GM23248 (cell line): ENCODE measurements at regions not wholly inside any gene's neighbourhood (a gene's known extent, or its start where the extent isn't known, plus 50 kb on each side); places are given as distances from the start of the nearest gene placed in this dataset.
A peak's percentile ranks its signal among the peaks of the same experiment; 100 is the strongest.

Experiments
- DNase-seq: peaks from one replicate; pipeline ENCODE4 v3.0.0-alpha.2; 2015
- H2AFZ ChIP-seq: fragments of 200-600 bp; sonication (generic); 2 replicates; pipeline ENCODE4 v1.6.1; 2016; ENCODE audit warnings: antibody characterized with exemption
- H3F3A ChIP-seq: fragments of 200-600 bp; sonication (generic); 2 replicates; pipeline ENCODE4 v1.6.1; 2016; ENCODE audit warnings: mild to moderate bottlenecking, antibody characterized with exemption, mixed run types; ENCODE audit not compliant: insufficient read depth
- H3K27ac ChIP-seq: fragments of 200-600 bp; sonication (generic); 2 replicates; pipeline ENCODE4 v1.5.1; 2016; ENCODE audit warnings: mild to moderate bottlenecking
- H3K27me3 ChIP-seq: fragments of 200-600 bp; sonication (generic); replicated peaks from 2 replicates; pipeline ENCODE4 v1.6.1; 2016; ENCODE audit warnings: mild to moderate bottlenecking; ENCODE audit not compliant: insufficient read depth
- H3K36me3 ChIP-seq: fragments of 200-600 bp; sonication (generic); 2 replicates; pipeline ENCODE4 v1.6.1; 2016; ENCODE audit warnings: low read depth, mild to moderate bottlenecking
- H3K4me1 ChIP-seq: fragments of 200-600 bp; sonication (generic); 2 replicates; pipeline ENCODE4 v1.6.1; 2016; ENCODE audit warnings: mild to moderate bottlenecking; ENCODE audit not compliant: insufficient read depth
- H3K4me2 ChIP-seq: fragments of 200-600 bp; sonication (generic); one replicate; pipeline ENCODE4 v1.6.1; 2016; ENCODE audit warnings: mild to moderate bottlenecking; ENCODE audit not compliant: unreplicated experiment
- H3K4me3 ChIP-seq: fragments of 200-600 bp; sonication (generic); 2 replicates; pipeline ENCODE4 v1.5.1; 2016; ENCODE audit warnings: mild to moderate bottlenecking
- H3K79me2 ChIP-seq: fragments of 200-600 bp; sonication (generic); 2 replicates; pipeline ENCODE4 v1.6.1; 2016; ENCODE audit warnings: mild to moderate bottlenecking; ENCODE audit not compliant: insufficient read depth
- H3K9ac ChIP-seq: fragments of 200-600 bp; sonication (generic); 2 replicates; pipeline ENCODE4 v1.6.1; 2016; ENCODE audit warnings: mild to moderate bottlenecking
- H3K9me2 ChIP-seq: fragments of 200-600 bp; sonication (generic); 2 replicates; pipeline ENCODE4 v1.6.1; 2016; ENCODE audit warnings: mixed run types, mild to moderate bottlenecking, moderate library complexity; ENCODE audit not compliant: insufficient read depth
- H3K9me3 ChIP-seq: fragments of 200-600 bp; sonication (generic); one replicate; pipeline ENCODE4 v1.6.1; 2017; ENCODE audit warnings: low read depth
- H4K20me1 ChIP-seq: fragments of 200-600 bp; sonication (generic); 2 replicates; pipeline ENCODE4 v1.6.0; 2016; ENCODE audit not compliant: insufficient read depth
- EZH2 ChIP-seq: fragments of 200-600 bp; sonication (generic); IDR thresholded peaks from 2 replicates; pipeline ENCODE4 v1.6.1; 2018; ENCODE audit warnings: antibody characterized with exemption, mild to moderate bottlenecking; ENCODE audit not compliant: insufficient read depth, poor library complexity, severe bottlenecking
- EZH2phosphoT487 ChIP-seq: fragments of 200-600 bp; sonication (generic); IDR thresholded peaks from 2 replicates; pipeline ENCODE4 v1.6.1; 2018; ENCODE audit warnings: antibody characterized with exemption, moderate library complexity, mild to moderate bottlenecking, low read depth; ENCODE audit not compliant: insufficient read depth
- WGBS, 2 experiments: methylation state at CpG; one replicate each; pipeline ENCODE4 v1.1.6; 2015 to 2017; ENCODE audit warnings: low lambda C conversion rate in 2 of 2, low coverage in 1 of 2; ENCODE audit errors: missing lambda C conversion rate in 2 of 2; 5-methylcytosine and 5-hydroxymethylcytosine counted together
- in situ Hi-C: fragments of 300-500 bp; cut with MboI; formaldehyde crosslinking; loops from 2 replicates; pipeline ENCODE4 v1.15.0; 2020

DNA sequence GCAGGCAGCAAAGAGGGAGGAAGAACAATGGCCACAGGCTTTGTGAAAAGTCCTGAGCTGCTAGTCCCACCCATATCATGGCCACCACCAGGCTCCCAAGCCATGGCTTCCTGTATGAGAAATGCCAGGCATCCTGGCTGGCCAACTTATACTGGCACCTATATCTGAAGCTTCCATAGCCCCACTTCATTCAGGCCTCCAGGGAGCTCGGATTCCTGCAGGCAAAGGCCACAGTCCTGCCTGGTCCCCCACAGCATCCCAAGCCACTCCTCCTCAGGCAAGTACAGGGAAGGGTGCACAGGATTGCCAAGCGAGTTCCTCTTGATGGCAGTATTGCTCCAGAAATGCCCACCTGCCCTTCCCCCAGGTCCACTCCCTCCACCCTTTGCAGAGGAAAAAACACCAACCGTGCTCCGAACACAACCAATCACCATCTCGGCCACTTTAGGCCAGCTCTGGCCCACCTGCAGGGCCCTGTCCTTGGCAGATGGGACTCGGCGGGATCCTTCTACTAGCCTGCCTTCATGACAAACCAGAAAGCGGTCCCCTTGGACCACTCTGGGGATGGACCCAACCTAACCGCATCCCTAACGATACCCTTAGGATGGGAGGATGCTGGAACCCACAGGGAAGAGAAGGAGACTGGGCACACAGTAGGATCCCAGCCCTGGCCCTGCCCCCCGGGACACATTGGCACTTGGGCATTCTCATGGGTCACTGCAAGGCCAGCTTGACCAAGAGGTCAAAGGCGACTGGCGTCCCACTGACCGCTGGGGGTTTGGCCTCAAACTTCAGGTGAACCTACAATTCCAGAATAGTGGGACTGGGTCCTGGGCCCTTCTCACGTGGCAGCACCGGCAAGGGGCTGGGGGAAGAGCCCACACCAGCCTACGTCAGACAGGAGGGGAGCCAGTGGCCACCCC lies 220.4 kb upstream of the AGTR2 start:
- no peaks in the 10 kb centered on the region for H3K27me3 ChIP-seq
- no peaks in the 10 kb centered on the region for H3K9me2 ChIP-seq
- no peak overlapping the region for H3K27ac ChIP-seq
- H3F3A ChIP-seq: no peaks in the 10 kb centered on the region
- in situ Hi-C loops: no loop called here
- H3K79me2 ChIP-seq: peaks cover 3% of the 10 kb centered on the region; the same call in 1 of the 2 replicates
- TF ChIP-seq EZH2 (no peak), EZH2phosphoT487 (no peak)
- no peak overlapping the region for H3K4me3 ChIP-seq
- H3K9ac ChIP-seq: no peak overlapping the region
- no peaks in the 10 kb centered on the region for H3K9me3 ChIP-seq
- no peak overlapping the region for H2AFZ ChIP-seq
- WGBS, 2 experiments: 90 to 92% methylated on average over 13 of the region's 17 CpGs
- no peak for DNase-seq
- no peaks in the 10 kb centered on the region for H4K20me1 ChIP-seq
- H3K4me1 ChIP-seq: no peaks in the 10 kb centered on the region
- no peaks in the 10 kb centered on the region for H3K36me3 ChIP-seq
- no peak overlapping the region for H3K4me2 ChIP-seq

DNA sequence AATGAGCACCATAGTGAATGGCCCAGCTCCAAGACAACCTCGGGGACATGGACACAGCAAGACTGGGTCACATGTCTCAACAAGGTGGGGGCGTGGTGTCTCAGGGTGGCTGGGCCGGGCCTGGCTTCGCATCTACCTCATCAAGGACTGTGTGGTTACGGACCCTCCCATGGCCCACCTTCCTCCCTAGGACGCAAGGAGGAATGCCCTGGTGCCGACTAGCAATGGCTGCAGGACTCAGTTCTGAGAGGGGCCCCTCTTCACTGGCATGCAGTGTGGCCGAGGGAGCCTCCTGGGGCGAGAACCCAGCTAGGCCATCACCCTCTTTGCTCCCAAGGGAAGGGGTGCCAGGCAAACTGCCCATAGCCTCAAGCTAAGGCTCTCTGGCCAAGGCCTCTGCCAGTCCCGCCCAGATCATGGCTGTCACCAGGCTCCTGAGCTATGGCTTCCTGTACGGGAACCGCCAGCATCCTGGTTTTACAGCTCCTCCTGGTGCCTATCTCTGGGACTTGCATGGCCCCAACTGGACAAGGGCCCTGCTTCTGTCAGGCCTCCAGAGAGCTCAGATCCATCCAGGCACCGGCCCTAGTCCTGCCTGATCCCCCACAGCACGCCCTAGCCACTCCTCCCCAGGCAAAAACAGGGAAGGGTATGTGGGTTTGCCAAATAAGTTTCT lies 218.0 kb upstream of the AGTR2 start:
- H3K9me3 ChIP-seq: no peaks in the 10 kb centered on the region
- H3K9ac ChIP-seq: no peak overlapping the region
- H3K4me1 ChIP-seq: no peaks in the 10 kb centered on the region
- no peaks in the 10 kb centered on the region for H3K36me3 ChIP-seq
- WGBS, 2 experiments: 91 to 93% methylated on average over 4 to 8 of the region's 14 CpGs
- no peaks in the 10 kb centered on the region for H3K9me2 ChIP-seq
- no peak overlapping the region for H2AFZ ChIP-seq
- in situ Hi-C loops: no loop called here
- no peak for DNase-seq
- no peaks in the 10 kb centered on the region for H4K20me1 ChIP-seq
- no peaks in the 10 kb centered on the region; the same call in 1 of the 2 replicates for H3K79me2 ChIP-seq
- H3F3A ChIP-seq: no peaks in the 10 kb centered on the region
- H3K27ac ChIP-seq: no peak overlapping the region
- no peak for TF ChIP-seq EZH2
- TF ChIP-seq EZH2phosphoT487: no peak
- no peak overlapping the region for H3K4me2 ChIP-seq
- no peaks in the 10 kb centered on the region for H3K27me3 ChIP-seq
- H3K4me3 ChIP-seq: no peak overlapping the region

DNA sequence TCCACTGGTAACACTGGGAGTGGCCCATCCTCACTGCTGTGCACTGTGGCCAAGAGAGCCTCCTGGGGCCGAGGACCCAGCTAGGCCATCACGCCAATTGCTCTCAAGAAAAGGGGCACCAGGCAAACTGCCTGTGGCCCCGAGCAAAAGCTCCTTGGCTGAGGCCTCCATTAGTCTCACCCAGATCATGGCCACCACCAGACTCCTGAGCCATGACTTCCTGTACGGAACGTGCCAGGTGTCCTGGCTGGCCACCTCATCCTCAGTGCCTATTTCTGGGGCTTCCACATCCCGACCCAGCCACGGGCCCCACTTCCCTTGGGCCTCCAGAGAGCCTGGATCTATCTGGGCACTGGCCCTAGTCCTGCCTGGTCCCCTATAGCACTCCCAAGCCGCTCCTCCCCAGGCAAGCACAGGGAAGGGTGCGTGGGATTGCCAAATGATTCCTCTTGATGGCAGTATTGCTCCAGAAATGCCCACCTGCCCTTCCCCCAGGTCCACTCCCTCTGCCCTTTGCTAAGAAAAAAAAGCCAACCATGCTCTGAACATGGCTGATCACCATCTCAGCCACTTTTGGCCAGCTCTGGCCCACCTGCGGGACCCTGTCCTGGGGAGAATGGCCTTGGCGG lies 212.6 kb upstream of the AGTR2 start:
- Histone ChIP-seq H3K4me3 (no peak overlapping the region), H3K4me1 (no peaks in the 10 kb centered on the region), H3K9me3 (no peaks in the 10 kb centered on the region), H3K9me2 (no peaks in the 10 kb centered on the region), H2AFZ (no peak overlapping the region), H3K9ac (no peak overlapping the region), H3K27me3 (no peaks in the 10 kb centered on the region), H4K20me1 (no peaks in the 10 kb centered on the region), H3K27ac (no peak overlapping the region), H3K4me2 (no peak overlapping the region), H3K36me3 (no peaks in the 10 kb centered on the region), H3K79me2 (peaks cover 17% of the 10 kb centered on the region), H3F3A (no peaks in the 10 kb centered on the region)
- TF ChIP-seq EZH2 (no peak), EZH2phosphoT487 (no peak)
- DNase-seq: no peak
- in situ Hi-C loops: no loop called here
- 63 to 74% methylated on average over 8 to 11 of the region's 11 CpGs for WGBS, 2 experiments

DNA sequence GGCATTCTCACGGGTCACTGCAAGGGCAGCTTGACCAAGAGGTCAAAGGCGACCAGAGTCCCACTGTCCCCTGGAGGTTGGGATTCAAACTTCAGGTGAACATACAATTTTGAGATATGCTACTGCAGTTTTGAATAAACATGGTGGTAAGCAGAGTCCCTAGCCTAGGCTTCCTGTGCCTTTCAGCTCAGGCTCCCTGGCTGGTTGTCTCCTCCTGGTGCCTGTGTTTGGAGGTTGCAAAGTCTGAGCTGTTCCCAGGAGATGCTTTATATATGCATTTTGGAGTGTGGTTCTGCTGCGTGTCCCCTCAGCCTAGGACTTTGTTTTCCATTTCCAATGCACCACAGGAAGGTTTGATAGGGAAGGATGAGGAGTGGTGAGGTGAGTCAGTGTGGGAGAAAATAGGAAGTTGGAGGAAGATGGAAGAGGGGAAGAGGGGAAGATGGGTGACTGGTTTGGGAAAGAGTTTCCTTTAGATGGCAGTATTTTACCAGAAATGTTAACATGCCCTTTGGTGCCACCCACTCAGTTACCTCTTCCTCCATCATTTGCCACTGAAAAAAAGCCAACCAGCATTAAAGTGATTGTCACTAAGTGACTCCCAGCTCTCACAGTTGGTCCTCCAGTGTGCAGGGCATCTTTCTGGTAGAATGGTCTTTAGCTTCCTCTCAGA lies 211.7 kb upstream of the AGTR2 start:
- WGBS, 2 experiments: 67% methylated on average over 3 of the region's 3 CpGs
- in situ Hi-C loops: no loop called here

More for the DNA sequence above, 211.7 kb upstream of the AGTR2 start:
- Histone ChIP-seq H3K79me2 (peaks cover 26% of the 10 kb centered on the region), H4K20me1 (no peaks in the 10 kb centered on the region), H3K4me3 (no peak overlapping the region), H3K9me2 (no peaks in the 10 kb centered on the region), H3K36me3 (no peaks in the 10 kb centered on the region), H3F3A (no peaks in the 10 kb centered on the region), H3K9me3 (no peaks in the 10 kb centered on the region), H2AFZ (no peak overlapping the region), H3K27ac (no peak overlapping the region), H3K4me2 (no peak overlapping the region), H3K9ac (no peak overlapping the region), H3K27me3 (no peaks in the 10 kb centered on the region), H3K4me1 (no peaks in the 10 kb centered on the region)
- TF ChIP-seq EZH2 (no peak), EZH2phosphoT487 (no peak)
- peak; percentile 12 for DNase-seq
